CD14-positive monocyte (primary cell): ENCODE measurements at regions not wholly inside any gene's neighbourhood (a gene's known extent, or its start where the extent isn't known, plus 50 kb on each side); places are given as distances from the start of the nearest gene placed in this dataset.

Experiments used
- DNase-seq, 3 donors: peaks; one replicate each; pipeline ENCODE4 v3.0.0-alpha.2; 2011 to 2022
- H2AFZ ChIP-seq: 2 replicates; pipeline ENCODE4 v1.6.0; 2012; ENCODE audit warnings: mild to moderate bottlenecking, low read depth, low read length, inconsistent platforms; ENCODE audit not compliant: insufficient read depth, poor library complexity, severe bottlenecking
- H3K27ac ChIP-seq, 2 donors: 1 replicate in 1 of 2; 2 replicates in 1 of 2; pipeline ENCODE4 v1.5.1; 2012 to 2013; ENCODE audit warnings: low read length in 2 of 2, control low read depth in 1 of 2, inconsistent platforms in 1 of 2, low read depth in 1 of 2, mild to moderate bottlenecking in 1 of 2
- H3K27me3 ChIP-seq, 2 donors: one replicate each; pipeline versions ENCODE4 v1.6.0 to v1.6.1; 2011 to 2013; ENCODE audit warnings: low read length in 2 of 2; ENCODE audit not compliant: control insufficient read depth in 2 of 2, insufficient read depth in 2 of 2
- H3K36me3 ChIP-seq, 2 donors: replicated peaks in 1 of 2; 1 replicate in 1 of 2; 2 replicates in 1 of 2; pipeline versions ENCODE4 v1.5.1 to v1.6.1; 2012 to 2013; ENCODE audit warnings: low read length in 2 of 2, control low read depth in 1 of 2, inconsistent platforms in 1 of 2, mild to moderate bottlenecking in 1 of 2; ENCODE audit not compliant: insufficient read depth in 2 of 2, control insufficient read depth in 1 of 2
- H3K4me1 ChIP-seq, 2 donors: 1 replicate in 1 of 2; 2 replicates in 1 of 2; pipeline versions ENCODE4 v1.5.1 to v1.6.1; 2012 to 2013; ENCODE audit warnings: low read length in 2 of 2, control low read depth in 1 of 2, inconsistent platforms in 1 of 2, mild to moderate bottlenecking in 1 of 2, moderate library complexity in 1 of 2; ENCODE audit not compliant: insufficient read depth in 2 of 2, control insufficient read depth in 1 of 2
- H3K4me2 ChIP-seq: replicated peaks from 2 replicates; pipeline ENCODE3; 2012; ENCODE audit warnings: low read length, moderate library complexity, mild to moderate bottlenecking; ENCODE audit not compliant: poor library complexity, severe bottlenecking; ENCODE audit errors: extremely low read depth
- H3K4me3 ChIP-seq, 3 experiments: fragments of 200-600 bp in 1 of 3; sonication (generic) in 1 of 3; replicated peaks in 1 of 3; 1 replicate in 2 of 3; 2 replicates in 1 of 3; pipeline ENCODE4 v1.5.1; 2011 to 2013; ENCODE audit warnings: low read length in 3 of 3, mild to moderate bottlenecking in 3 of 3, control low read depth in 2 of 3, low read depth in 2 of 3, inconsistent platforms in 1 of 3, moderate library complexity in 1 of 3
- H3K79me2 ChIP-seq: 2 replicates; pipeline ENCODE4 v1.6.0; 2012; ENCODE audit warnings: mild to moderate bottlenecking, control low read depth, inconsistent platforms, low read length, moderate library complexity; ENCODE audit not compliant: insufficient read depth
- H3K9ac ChIP-seq: 2 replicates; pipeline ENCODE4 v1.6.0; 2017; ENCODE audit warnings: low read length, mild to moderate bottlenecking; ENCODE audit not compliant: insufficient read depth, poor library complexity, severe bottlenecking
- H3K9me3 ChIP-seq, 2 donors: replicated peaks in 1 of 2; 1 replicate in 1 of 2; 2 replicates in 1 of 2; pipeline versions ENCODE4 v1.5.1 to v1.6.1; 2012 to 2013; ENCODE audit warnings: low read length in 2 of 2, control low read depth in 1 of 2; ENCODE audit not compliant: control insufficient read depth in 1 of 2, insufficient read depth in 1 of 2
- H4K20me1 ChIP-seq: 2 replicates; pipeline ENCODE4 v1.6.0; 2012; ENCODE audit warnings: mild to moderate bottlenecking, low read length, control low read depth, moderate library complexity; ENCODE audit not compliant: insufficient read depth
- H3K27ac Mint-ChIP-seq, 7 donors: one replicate each; pipeline ENCODE4 v1.8.0; 2020; ENCODE audit warnings: mild to moderate bottlenecking in 7 of 7, mixed read lengths in 7 of 7, moderate library complexity in 6 of 7, inconsistent platforms in 2 of 7
- H3K27me3 Mint-ChIP-seq, 3 donors: one replicate each; pipeline ENCODE4 v1.8.0; 2021 to 2022; ENCODE audit warnings: low read depth in 3 of 3, mild to moderate bottlenecking in 3 of 3, mixed read lengths in 3 of 3, moderate library complexity in 3 of 3, inconsistent platforms in 1 of 3
- H3K36me3 Mint-ChIP-seq, 2 donors: one replicate each; pipeline ENCODE4 v1.8.0; 2020; ENCODE audit warnings: mixed read lengths in 2 of 2, inconsistent platforms in 1 of 2, mild to moderate bottlenecking in 1 of 2
- H3K4me1 Mint-ChIP-seq: one replicate; pipeline ENCODE4 v1.8.0; 2020; ENCODE audit warnings: mild to moderate bottlenecking, mixed read lengths
- H3K4me3 Mint-ChIP-seq, 2 donors: one replicate each; pipeline ENCODE4 v1.8.0; 2020; ENCODE audit warnings: mild to moderate bottlenecking in 2 of 2, mixed read lengths in 2 of 2, moderate library complexity in 1 of 2
- H3K9me3 Mint-ChIP-seq, 7 donors: one replicate each; pipeline ENCODE4 v1.8.0; 2020 to 2022; ENCODE audit warnings: mixed read lengths in 7 of 7, mild to moderate bottlenecking in 6 of 7, moderate library complexity in 6 of 7, inconsistent platforms in 2 of 7
- WGBS: methylation state at CpG from one replicate; pipeline ENCODE4 v1.1.5; 2013; ENCODE audit warnings: missing lambda C conversion rate; ENCODE audit not compliant: insufficient coverage; 5-methylcytosine and 5-hydroxymethylcytosine counted together
- intact Hi-C, 2 donors: fragments of 100-400 bp; cut with micrococcal nuclease; formaldehyde crosslinking; loops; one replicate each; pipeline versions ENCODE4 v1.15.0 to v1.15.1; 2023
- TF ChIP-seq, protein P1 (sequence below): fragments of 200-600 bp; IDR thresholded peaks from one replicate; pipeline ENCODE4 v1.8.0; 2022; ENCODE audit warnings: antibody characterized with exemption, mild to moderate bottlenecking

DNA sequence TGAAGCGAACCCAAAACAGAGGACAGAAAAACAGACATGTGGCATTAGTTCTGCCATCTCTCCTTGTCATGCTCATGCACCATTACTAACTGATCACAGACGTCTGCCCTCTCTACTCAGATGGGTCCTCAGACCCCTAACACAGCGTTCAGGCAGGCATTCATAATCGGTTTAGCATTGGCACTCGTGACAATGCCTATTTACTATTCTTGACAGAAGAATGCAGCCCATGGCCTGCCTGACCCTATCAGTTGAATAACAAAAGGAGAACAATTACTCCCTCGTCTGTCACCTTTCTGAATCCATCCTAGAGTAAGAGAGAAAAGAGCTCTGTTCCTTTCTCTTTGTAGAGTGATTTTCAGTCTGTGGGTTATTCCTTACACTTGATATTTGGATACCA lies 194.6 kb upstream of the PHYHIPL start:
- no peak overlapping the region for H3K4me3 Mint-ChIP-seq
- Histone ChIP-seq H2AFZ (no peak overlapping the region), H3K4me2 (no peak overlapping the region), H3K27ac (no peak overlapping the region), H3K4me3 (no peak overlapping the region), H3K9me3 (no peaks in the 10 kb centered on the region), H3K36me3 (no peaks in the 10 kb centered on the region), H3K9ac (no peak overlapping the region), H3K27me3 (no peaks in the 10 kb centered on the region), H4K20me1 (no peaks in the 10 kb centered on the region), H3K4me1 (no peaks in the 10 kb centered on the region), H3K79me2 (no peaks in the 10 kb centered on the region)
- WGBS: 86% methylated on average over 5 of the region's 6 CpGs
- peaks cover 3 to 5% (median 3%) of the 10 kb centered on the region in 3 donors for H3K27me3 Mint-ChIP-seq
- intact Hi-C loops: no loop called here
- TF ChIP-seq, protein P1, sequence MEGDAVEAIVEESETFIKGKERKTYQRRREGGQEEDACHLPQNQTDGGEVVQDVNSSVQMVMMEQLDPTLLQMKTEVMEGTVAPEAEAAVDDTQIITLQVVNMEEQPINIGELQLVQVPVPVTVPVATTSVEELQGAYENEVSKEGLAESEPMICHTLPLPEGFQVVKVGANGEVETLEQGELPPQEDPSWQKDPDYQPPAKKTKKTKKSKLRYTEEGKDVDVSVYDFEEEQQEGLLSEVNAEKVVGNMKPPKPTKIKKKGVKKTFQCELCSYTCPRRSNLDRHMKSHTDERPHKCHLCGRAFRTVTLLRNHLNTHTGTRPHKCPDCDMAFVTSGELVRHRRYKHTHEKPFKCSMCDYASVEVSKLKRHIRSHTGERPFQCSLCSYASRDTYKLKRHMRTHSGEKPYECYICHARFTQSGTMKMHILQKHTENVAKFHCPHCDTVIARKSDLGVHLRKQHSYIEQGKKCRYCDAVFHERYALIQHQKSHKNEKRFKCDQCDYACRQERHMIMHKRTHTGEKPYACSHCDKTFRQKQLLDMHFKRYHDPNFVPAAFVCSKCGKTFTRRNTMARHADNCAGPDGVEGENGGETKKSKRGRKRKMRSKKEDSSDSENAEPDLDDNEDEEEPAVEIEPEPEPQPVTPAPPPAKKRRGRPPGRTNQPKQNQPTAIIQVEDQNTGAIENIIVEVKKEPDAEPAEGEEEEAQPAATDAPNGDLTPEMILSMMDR: no peak
- no peaks in the 10 kb centered on the region for H3K36me3 Mint-ChIP-seq
- peaks cover 0 to 2% (median 0%) of the 10 kb centered on the region in 7 donors for H3K9me3 Mint-ChIP-seq
- H3K27ac Mint-ChIP-seq: no peak overlapping the region
- no peaks in the 10 kb centered on the region for H3K4me1 Mint-ChIP-seq
- no peak for DNase-seq

DNA sequence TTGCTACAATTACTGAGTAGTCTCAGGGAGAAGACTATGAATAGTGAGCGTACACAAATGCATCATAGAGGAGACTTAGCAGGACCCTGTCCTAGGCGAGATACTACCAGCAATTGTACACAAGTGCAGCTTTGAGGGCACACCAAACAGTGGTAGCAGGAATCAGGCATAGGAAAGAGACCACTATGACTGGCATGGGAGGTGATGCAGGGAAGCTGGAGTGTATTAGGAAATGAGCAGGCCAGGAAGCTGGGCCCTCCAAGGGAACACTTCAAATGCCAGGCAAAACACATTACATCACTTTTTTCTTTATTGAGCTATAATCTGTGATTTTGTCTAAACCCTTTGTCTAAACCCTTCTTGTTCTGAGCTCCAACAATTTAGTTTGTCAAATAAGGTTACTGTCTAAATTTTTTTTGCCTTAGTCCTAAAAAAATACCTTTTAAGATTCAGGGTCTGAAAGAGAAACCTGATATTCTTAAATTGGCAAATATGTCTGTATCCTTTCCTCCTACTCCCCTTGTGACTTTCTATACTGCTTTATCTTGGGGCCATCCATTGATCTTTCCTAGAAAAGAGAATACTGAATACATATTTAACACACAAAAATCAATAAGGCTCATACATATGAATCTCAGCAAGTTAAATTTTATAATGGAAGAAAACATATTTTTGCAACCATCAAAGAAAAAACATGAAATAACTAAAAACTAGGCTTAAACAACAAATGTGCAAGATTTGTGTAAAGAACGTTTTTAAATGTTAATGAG lies 193.8 kb upstream of the PHYHIPL start:
- Histone ChIP-seq H3K9ac (no peak overlapping the region), H3K4me1 (no peaks in the 10 kb centered on the region), H2AFZ (no peak overlapping the region), H3K27me3 (no peaks in the 10 kb centered on the region), H3K4me3 (no peak overlapping the region), H4K20me1 (no peaks in the 10 kb centered on the region), H3K27ac (no peak overlapping the region), H3K9me3 (no peaks in the 10 kb centered on the region), H3K79me2 (no peaks in the 10 kb centered on the region), H3K4me2 (no peak overlapping the region), H3K36me3 (no peaks in the 10 kb centered on the region)
- peaks cover 3 to 5% (median 3%) of the 10 kb centered on the region in 3 donors for H3K27me3 Mint-ChIP-seq
- no peak overlapping the region for H3K4me3 Mint-ChIP-seq
- WGBS: no CpG with 5 or more reads among the region's 3 CpGs
- H3K27ac Mint-ChIP-seq: no peak overlapping the region
- TF ChIP-seq, protein P1: no peak
- H3K4me1 Mint-ChIP-seq: no peaks in the 10 kb centered on the region
- H3K9me3 Mint-ChIP-seq: peaks cover 0 to 2% (median 0%) of the 10 kb centered on the region in 7 donors
- DNase-seq: no peak
- H3K36me3 Mint-ChIP-seq: no peaks in the 10 kb centered on the region
- intact Hi-C loops: no loop called here
